ENCODE measurements at regions not wholly inside any gene's neighbourhood (a gene's known extent, or its start where the extent isn't known, plus 50 kb on each side); places are given as distances from the start of the nearest gene placed in this dataset.

- intact Hi-C loops (cut with DNase I): no loop called here
- H3K4me1 ChIP-seq: peaks cover under 1% of the 10 kb centered on the region
- no peak overlapping the region for H3K4me3 ChIP-seq
- no peaks in the 10 kb centered on the region for H3K27me3 ChIP-seq
- no peaks in the 10 kb centered on the region for H3K9me3 ChIP-seq
- no peak for DNase-seq (ENCODE audit: extremely low spot score in 2 of 2)
- H3K27ac ChIP-seq: no peak overlapping the region
- TF ChIP-seq POLR2A (IDR thresholded peaks at IDR 0.05) (no peak), POLR2AphosphoS5 (IDR thresholded peaks at IDR 0.05; ENCODE audit: insufficient read depth in 1 of 2, low read depth in 1 of 2) (no peak)
- TF ChIP-seq, protein P1, sequence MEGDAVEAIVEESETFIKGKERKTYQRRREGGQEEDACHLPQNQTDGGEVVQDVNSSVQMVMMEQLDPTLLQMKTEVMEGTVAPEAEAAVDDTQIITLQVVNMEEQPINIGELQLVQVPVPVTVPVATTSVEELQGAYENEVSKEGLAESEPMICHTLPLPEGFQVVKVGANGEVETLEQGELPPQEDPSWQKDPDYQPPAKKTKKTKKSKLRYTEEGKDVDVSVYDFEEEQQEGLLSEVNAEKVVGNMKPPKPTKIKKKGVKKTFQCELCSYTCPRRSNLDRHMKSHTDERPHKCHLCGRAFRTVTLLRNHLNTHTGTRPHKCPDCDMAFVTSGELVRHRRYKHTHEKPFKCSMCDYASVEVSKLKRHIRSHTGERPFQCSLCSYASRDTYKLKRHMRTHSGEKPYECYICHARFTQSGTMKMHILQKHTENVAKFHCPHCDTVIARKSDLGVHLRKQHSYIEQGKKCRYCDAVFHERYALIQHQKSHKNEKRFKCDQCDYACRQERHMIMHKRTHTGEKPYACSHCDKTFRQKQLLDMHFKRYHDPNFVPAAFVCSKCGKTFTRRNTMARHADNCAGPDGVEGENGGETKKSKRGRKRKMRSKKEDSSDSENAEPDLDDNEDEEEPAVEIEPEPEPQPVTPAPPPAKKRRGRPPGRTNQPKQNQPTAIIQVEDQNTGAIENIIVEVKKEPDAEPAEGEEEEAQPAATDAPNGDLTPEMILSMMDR (IDR thresholded peaks at IDR 0.05): no peak
- no peaks in the 10 kb centered on the region for H3K36me3 ChIP-seq
These were observed 285.7 kb upstream of the RTL1 start for GRCh38 chr14:101189266-101189665.

DNA sequence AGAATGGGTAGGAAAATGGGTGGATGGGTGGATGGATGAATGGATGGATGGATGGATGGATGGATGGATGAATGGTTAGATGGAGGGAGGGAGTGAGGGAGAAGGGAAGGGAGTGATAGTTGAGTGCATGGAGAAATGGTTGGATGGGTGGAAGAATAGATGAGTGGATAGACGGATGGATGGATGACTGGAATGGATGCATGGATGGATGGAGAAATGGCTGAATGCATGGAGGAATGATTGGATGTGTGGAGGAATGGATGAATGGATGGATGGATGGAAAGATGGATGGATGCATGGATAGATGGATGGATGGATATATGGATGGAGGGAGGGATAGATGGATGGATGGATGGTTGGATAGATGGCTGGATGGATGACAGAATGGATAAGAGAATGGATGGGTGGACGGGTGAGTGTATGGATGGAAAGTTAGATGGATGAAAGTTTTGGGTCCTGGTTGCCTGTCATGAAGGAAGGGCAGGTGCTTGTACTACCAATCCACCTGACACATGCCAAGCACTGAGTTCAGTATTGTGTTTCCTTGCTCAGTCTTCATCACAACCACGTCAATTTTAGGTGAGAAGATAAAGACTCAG is 286.5 kb upstream of the RTL1 start:
- no peaks in the 10 kb centered on the region for H3K9me3 ChIP-seq
- TF ChIP-seq POLR2A (IDR thresholded peaks at IDR 0.05) (no peak), POLR2AphosphoS5 (IDR thresholded peaks at IDR 0.05; ENCODE audit: insufficient read depth in 1 of 2, low read depth in 1 of 2) (no peak)
- TF ChIP-seq, protein P1 (IDR thresholded peaks at IDR 0.05): no peak
- H3K36me3 ChIP-seq: no peaks in the 10 kb centered on the region
- no peak overlapping the region for H3K27ac ChIP-seq
- intact Hi-C loops (cut with DNase I): no loop called here
- no peaks in the 10 kb centered on the region for H3K4me1 ChIP-seq
- H3K4me3 ChIP-seq: no peak overlapping the region
- DNase-seq (ENCODE audit: extremely low spot score in 2 of 2): peak in 1 of 2 donors; percentile 55
- no peaks in the 10 kb centered on the region for H3K27me3 ChIP-seq

GRCh38 chr14:101191101-101191720 is 287.7 kb upstream of the RTL1 start:
- TF ChIP-seq, protein P1 (IDR thresholded peaks at IDR 0.05): no peak
- TF ChIP-seq POLR2AphosphoS5 (IDR thresholded peaks at IDR 0.05; ENCODE audit: insufficient read depth in 1 of 2, low read depth in 1 of 2) (no peak), POLR2A (IDR thresholded peaks at IDR 0.05) (no peak)
- no peaks in the 10 kb centered on the region for H3K9me3 ChIP-seq
- DNase-seq (ENCODE audit: extremely low spot score in 2 of 2): peak; percentile 67 to 69
- intact Hi-C loops (cut with DNase I): no loop called here
- H3K27ac ChIP-seq: no peak overlapping the region
- no peaks in the 10 kb centered on the region for H3K36me3 ChIP-seq
- no peaks in the 10 kb centered on the region for H3K4me1 ChIP-seq
- no peaks in the 10 kb centered on the region for H3K27me3 ChIP-seq
- no peak overlapping the region for H3K4me3 ChIP-seq

DNA sequence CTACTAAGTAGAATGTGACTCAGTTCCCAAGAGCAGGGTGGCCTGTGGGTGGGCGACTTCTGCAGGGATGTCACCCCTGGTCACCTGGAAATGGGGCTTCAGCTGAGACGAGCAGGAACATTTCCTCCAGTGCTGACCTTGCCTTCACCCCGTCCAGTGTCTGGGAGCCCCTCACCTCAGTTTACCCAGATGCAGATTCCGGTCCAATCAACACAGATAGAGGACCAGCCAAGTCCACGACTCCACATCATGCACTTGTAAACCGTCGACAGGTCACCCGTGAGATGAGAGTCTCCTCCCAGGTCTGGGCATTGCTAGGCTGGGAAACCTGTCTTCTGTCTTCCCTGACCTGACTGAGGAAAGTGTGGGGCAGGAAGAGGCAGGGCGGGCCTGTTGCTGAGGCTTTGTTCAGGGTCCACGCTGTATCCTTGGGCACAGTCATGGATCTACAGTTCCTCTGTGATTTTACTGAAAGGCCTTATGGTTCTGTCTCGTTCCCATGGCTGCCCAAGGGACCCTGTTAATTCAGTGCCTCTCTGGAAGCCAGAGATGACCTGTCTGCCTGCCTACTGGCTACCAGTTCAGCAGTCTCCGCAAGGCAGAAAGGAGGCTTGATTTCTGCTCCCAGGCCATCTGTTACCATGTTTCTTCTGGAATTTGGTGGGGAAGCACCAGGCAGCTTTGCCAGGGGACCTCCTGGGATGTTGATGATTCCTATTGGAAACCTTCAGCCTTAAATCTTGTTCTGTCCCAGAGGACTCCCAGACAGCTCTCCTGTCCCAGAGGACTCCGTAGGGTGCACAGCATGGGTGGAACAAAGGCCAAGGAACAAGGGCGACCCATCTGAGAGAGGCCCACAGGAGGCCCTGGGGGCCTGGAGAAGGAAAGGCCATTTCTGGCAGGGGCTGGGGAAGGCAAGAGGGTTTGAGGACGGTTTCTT is 288.5 kb upstream of the RTL1 start:
- DNase-seq (ENCODE audit: extremely low spot score in 2 of 2): peak; percentile 67 to 88

More for the DNA sequence above, 288.5 kb upstream of the RTL1 start:
- Histone ChIP-seq H3K27ac (no peak overlapping the region), H3K4me1 (no peaks in the 10 kb centered on the region), H3K9me3 (no peaks in the 10 kb centered on the region), H3K27me3 (no peaks in the 10 kb centered on the region), H3K4me3 (no peak overlapping the region), H3K36me3 (no peaks in the 10 kb centered on the region)
- TF ChIP-seq, protein P1 (IDR thresholded peaks at IDR 0.05): no peak
- TF ChIP-seq POLR2A (IDR thresholded peaks at IDR 0.05) (no peak), POLR2AphosphoS5 (IDR thresholded peaks at IDR 0.05; ENCODE audit: insufficient read depth in 1 of 2, low read depth in 1 of 2) (no peak)
- intact Hi-C loops (cut with DNase I): no loop called here

Data from vagina (tissue), 2 donors.